ENCODE measurements at regions not wholly inside any gene's neighbourhood (a gene's known extent, or its start where the extent isn't known, plus 50 kb on each side); places are given as distances from the start of the nearest gene placed in this dataset.

- no peak overlapping the region for H3K27ac Mint-ChIP-seq
- Histone ChIP-seq H3K4me3 (no peak overlapping the region), H3K79me2 (replicated peaks; ENCODE audit: insufficient read depth) (no peaks in the 10 kb centered on the region), H3K27me3 (ENCODE audit: insufficient read depth) (no peaks in the 10 kb centered on the region), H4K20me1 (replicated peaks; ENCODE audit: insufficient read depth) (no peaks in the 10 kb centered on the region), H3F3A (replicated peaks; ENCODE audit: low read depth) (no peaks in the 10 kb centered on the region), H3K27ac (ENCODE audit: low read depth) (no peak overlapping the region), H3K9me2 (ENCODE audit: insufficient read depth) (no peaks in the 10 kb centered on the region; the same call in 1 of the 2 replicates), H2AFZ (no peak overlapping the region), H3K4me1 (ENCODE audit: insufficient read depth) (no peaks in the 10 kb centered on the region), H3K4me2 (no peak overlapping the region), H3K36me3 (ENCODE audit: insufficient read depth) (no peaks in the 10 kb centered on the region)
- ATAC-seq: no peak
- H3K36me3 Mint-ChIP-seq (ENCODE audit: low read depth): peaks cover 7% of the 10 kb centered on the region; the same call in 2 of the 3 replicates
- no peaks in the 10 kb centered on the region for H3K4me1 Mint-ChIP-seq
- peaks cover 9% of the 10 kb centered on the region; the same call in 2 of the 3 replicates for H3K9me3 Mint-ChIP-seq
- TF ChIP-seq, protein P1, sequence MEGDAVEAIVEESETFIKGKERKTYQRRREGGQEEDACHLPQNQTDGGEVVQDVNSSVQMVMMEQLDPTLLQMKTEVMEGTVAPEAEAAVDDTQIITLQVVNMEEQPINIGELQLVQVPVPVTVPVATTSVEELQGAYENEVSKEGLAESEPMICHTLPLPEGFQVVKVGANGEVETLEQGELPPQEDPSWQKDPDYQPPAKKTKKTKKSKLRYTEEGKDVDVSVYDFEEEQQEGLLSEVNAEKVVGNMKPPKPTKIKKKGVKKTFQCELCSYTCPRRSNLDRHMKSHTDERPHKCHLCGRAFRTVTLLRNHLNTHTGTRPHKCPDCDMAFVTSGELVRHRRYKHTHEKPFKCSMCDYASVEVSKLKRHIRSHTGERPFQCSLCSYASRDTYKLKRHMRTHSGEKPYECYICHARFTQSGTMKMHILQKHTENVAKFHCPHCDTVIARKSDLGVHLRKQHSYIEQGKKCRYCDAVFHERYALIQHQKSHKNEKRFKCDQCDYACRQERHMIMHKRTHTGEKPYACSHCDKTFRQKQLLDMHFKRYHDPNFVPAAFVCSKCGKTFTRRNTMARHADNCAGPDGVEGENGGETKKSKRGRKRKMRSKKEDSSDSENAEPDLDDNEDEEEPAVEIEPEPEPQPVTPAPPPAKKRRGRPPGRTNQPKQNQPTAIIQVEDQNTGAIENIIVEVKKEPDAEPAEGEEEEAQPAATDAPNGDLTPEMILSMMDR (conservative IDR thresholded peaks at IDR 0.05; ENCODE audit: low read depth in 2 of 2): no peak
- TF ChIP-seq ZNF114 (CRISPR knock-in tag; IDR thresholded peaks at IDR 0.05) (no peak), JUNB (IDR thresholded peaks at IDR 0.05; ENCODE audit: unreplicated experiment) (no peak), ETS1 (IDR thresholded peaks at IDR 0.05) (no peak), EZH2phosphoT487 (IDR thresholded peaks at IDR 0.05; ENCODE audit: unreplicated experiment) (no peak), CREB1 (CRISPR knock-in tag; IDR thresholded peaks at IDR 0.05; ENCODE audit: low read depth) (no peak), EZH2 (IDR thresholded peaks at IDR 0.05; ENCODE audit: low read depth, unreplicated experiment) (no peak), STAT1 (IDR thresholded peaks at IDR 0.05; ENCODE audit: unreplicated experiment) (no peak), ZNF331 (CRISPR knock-in tag; IDR thresholded peaks at IDR 0.05; ENCODE audit: low read depth) (no peak), POLR2AphosphoS5 (IDR thresholded peaks at IDR 0.05; ENCODE audit: low read depth) (no peak), NANOG (IDR thresholded peaks at IDR 0.05; ENCODE audit: borderline replicate concordance) (no peak), ZNF462 (CRISPR knock-in tag; IDR thresholded peaks at IDR 0.05) (no peak)
- TF ChIP-seq, protein P2, sequence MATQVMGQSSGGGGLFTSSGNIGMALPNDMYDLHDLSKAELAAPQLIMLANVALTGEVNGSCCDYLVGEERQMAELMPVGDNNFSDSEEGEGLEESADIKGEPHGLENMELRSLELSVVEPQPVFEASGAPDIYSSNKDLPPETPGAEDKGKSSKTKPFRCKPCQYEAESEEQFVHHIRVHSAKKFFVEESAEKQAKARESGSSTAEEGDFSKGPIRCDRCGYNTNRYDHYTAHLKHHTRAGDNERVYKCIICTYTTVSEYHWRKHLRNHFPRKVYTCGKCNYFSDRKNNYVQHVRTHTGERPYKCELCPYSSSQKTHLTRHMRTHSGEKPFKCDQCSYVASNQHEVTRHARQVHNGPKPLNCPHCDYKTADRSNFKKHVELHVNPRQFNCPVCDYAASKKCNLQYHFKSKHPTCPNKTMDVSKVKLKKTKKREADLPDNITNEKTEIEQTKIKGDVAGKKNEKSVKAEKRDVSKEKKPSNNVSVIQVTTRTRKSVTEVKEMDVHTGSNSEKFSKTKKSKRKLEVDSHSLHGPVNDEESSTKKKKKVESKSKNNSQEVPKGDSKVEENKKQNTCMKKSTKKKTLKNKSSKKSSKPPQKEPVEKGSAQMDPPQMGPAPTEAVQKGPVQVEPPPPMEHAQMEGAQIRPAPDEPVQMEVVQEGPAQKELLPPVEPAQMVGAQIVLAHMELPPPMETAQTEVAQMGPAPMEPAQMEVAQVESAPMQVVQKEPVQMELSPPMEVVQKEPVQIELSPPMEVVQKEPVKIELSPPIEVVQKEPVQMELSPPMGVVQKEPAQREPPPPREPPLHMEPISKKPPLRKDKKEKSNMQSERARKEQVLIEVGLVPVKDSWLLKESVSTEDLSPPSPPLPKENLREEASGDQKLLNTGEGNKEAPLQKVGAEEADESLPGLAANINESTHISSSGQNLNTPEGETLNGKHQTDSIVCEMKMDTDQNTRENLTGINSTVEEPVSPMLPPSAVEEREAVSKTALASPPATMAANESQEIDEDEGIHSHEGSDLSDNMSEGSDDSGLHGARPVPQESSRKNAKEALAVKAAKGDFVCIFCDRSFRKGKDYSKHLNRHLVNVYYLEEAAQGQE (IDR thresholded peaks at IDR 0.05; ENCODE audit: unreplicated experiment): no peak
- DNase-seq (ENCODE audit: low spot score): no peak
- H3K4me3 Mint-ChIP-seq: no peak overlapping the region
- no peaks in the 10 kb centered on the region for H3K27me3 Mint-ChIP-seq (ENCODE audit: insufficient read depth, low read depth, poor library complexity)
Measured at GRCh38 chr10:111811517-111811916, 372.0 kb downstream of the GPAM start.
